Stomach (tissue), 4 donors: ENCODE measurements at regions not wholly inside any gene's neighbourhood (a gene's known extent, or its start where the extent isn't known, plus 50 kb on each side); places are given as distances from the start of the nearest gene placed in this dataset.

Experiments
- EP300 ChIP-seq: sonication (generic); formaldehyde crosslinking; IDR thresholded peaks from one replicate; pipeline ENCODE4 v1.6.1; 2017; ENCODE audit warnings: antibody characterized with exemption
- POLR2A ChIP-seq, 4 donors: fragments of 450-650 bp; IDR thresholded peaks; one replicate each; pipeline ENCODE4 v1.6.1; 2016; ENCODE audit warnings: antibody characterized with exemption in 4 of 4, control low read depth in 2 of 4, mild to moderate bottlenecking in 1 of 4, moderate library complexity in 1 of 4
- TF ChIP-seq, protein P1 (sequence below), 7 experiments: fragments of 450-650 bp in 4 of 7; fragments of 200-600 bp in 3 of 7; sonication (generic) in 3 of 7; IDR thresholded peaks; one replicate each; pipeline ENCODE4 v1.5.1; 2016 to 2019; ENCODE audit warnings: antibody characterized with exemption in 7 of 7, control low read depth in 2 of 7, mild to moderate bottlenecking in 1 of 7

DNA sequence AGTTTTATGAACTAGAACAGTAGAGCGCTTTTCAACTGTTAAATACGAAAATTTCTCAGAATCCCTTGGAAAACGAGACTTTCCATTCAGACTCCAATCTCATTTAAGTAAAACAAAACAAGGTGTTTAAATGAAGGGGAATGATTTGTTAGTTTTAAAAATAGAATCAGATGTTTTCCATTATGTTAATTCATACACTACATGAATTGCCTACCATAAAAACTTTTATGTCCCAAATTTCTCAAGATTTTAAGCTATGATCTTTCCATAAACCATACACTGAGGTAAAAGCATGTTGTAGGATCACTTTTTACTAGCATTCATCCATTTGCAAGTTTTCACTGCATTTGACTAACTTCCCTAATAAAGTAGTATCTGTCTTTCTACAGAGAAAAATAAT is 180.3 kb upstream of the ZP4 start:
- TF ChIP-seq EP300: no peak
- TF ChIP-seq, protein P1, sequence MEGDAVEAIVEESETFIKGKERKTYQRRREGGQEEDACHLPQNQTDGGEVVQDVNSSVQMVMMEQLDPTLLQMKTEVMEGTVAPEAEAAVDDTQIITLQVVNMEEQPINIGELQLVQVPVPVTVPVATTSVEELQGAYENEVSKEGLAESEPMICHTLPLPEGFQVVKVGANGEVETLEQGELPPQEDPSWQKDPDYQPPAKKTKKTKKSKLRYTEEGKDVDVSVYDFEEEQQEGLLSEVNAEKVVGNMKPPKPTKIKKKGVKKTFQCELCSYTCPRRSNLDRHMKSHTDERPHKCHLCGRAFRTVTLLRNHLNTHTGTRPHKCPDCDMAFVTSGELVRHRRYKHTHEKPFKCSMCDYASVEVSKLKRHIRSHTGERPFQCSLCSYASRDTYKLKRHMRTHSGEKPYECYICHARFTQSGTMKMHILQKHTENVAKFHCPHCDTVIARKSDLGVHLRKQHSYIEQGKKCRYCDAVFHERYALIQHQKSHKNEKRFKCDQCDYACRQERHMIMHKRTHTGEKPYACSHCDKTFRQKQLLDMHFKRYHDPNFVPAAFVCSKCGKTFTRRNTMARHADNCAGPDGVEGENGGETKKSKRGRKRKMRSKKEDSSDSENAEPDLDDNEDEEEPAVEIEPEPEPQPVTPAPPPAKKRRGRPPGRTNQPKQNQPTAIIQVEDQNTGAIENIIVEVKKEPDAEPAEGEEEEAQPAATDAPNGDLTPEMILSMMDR (IDR thresholded peaks at IDR 0.05): no peak
- TF ChIP-seq POLR2A (IDR thresholded peaks at IDR 0.05): no peak
